Fibroblast of mammary gland (primary cell): ENCODE measurements at regions not wholly inside any gene's neighbourhood (a gene's known extent, or its start where the extent isn't known, plus 50 kb on each side); places are given as distances from the start of the nearest gene placed in this dataset.
"Not testable (repeated sequence)": the region's sequence is repeated elsewhere in the genome, so short reads cannot be mapped to it uniquely, and the experiment has no call there.

Source experiments
- DNase-seq: peaks from one replicate; pipeline ENCODE4 v3.0.0-alpha.2; 2010; ENCODE audit warnings: low read depth
- H3K4me3 ChIP-seq: 2 replicates; pipeline ENCODE4 v1.5.1; 2011; ENCODE audit warnings: low read depth, mild to moderate bottlenecking, low read length, moderate library complexity; ENCODE audit not compliant: control insufficient read depth
- TF ChIP-seq, protein P1 (sequence below): conservative IDR thresholded peaks from 2 replicates; pipeline ENCODE4 v1.5.1; 2011; ENCODE audit warnings: low read depth, low read length, inconsistent platforms; ENCODE audit not compliant: control insufficient read depth, insufficient read depth

DNA sequence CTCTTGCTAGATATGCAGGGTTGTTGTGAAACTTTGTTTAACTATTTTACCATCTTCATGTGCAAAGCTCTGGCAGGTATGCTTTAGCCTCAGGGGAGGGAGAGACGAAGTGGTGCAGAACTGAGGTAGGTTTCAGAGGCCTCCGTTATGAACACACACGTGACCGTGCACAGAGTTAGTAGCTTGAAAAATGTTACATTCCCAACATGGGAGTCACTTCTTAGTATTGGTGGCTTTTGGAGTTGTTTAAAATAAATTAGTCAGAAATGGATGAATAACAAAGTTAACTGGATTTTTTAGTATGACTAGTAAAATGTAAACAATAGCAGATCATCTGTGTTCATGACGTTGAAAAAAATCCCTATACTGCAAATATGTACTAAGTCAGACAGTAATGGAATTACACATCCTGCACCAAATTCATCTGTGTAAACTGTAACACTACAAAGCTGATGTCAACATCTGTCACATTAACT lies 279.6 kb downstream of the KLF13 start:
- TF ChIP-seq, protein P1, sequence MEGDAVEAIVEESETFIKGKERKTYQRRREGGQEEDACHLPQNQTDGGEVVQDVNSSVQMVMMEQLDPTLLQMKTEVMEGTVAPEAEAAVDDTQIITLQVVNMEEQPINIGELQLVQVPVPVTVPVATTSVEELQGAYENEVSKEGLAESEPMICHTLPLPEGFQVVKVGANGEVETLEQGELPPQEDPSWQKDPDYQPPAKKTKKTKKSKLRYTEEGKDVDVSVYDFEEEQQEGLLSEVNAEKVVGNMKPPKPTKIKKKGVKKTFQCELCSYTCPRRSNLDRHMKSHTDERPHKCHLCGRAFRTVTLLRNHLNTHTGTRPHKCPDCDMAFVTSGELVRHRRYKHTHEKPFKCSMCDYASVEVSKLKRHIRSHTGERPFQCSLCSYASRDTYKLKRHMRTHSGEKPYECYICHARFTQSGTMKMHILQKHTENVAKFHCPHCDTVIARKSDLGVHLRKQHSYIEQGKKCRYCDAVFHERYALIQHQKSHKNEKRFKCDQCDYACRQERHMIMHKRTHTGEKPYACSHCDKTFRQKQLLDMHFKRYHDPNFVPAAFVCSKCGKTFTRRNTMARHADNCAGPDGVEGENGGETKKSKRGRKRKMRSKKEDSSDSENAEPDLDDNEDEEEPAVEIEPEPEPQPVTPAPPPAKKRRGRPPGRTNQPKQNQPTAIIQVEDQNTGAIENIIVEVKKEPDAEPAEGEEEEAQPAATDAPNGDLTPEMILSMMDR = no peak
- no peak overlapping the region for H3K4me3 ChIP-seq
- peak; percentile 64 for DNase-seq

DNA sequence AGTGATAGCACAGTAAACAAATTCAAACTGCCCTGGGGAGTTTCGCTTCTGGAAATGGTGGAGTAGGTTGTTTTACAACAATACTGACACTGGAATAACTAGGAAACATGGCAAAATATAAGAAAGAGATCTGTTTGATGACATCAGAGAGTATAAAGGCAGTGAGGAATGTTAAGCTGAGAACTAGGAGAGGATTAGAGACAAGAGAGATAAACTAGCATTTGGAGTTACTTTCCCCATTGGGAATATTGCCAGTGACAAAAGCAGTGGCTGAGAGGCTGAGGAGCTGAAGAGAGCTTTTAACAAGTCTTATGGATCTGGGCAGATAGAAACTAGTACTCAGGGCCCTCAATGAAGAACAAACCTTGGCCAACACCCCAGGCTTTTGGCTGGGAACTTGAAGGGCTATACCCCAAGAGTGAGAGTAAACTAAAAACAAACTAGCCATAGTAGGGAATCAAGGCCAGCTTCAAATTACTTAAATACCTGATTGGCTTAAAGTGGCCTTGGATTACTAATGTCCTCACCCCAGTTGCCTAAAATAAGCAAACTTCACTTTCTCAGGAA lies 280.4 kb downstream of the KLF13 start:
- DNase-seq = no peak
- TF ChIP-seq, protein P1 = no peak
- H3K4me3 ChIP-seq = no peak overlapping the region

DNA sequence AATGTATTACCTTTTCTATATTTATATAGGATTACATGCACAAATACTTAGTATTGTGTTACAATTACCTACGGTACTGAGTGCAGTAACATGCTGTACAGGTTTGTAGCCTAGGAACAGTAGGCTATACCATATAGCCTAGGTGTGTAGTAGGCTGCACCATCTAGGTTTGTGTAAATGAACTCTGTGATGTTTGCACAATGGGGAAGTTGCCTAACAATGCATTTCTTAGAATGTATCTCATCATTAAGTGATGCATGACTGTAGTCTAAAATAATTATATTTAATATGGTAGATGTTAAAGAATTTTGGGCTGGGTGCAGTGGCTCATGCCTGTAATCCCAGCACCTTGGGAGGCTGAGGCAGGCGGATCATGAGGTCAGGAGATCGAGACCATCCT lies 281.0 kb downstream of the KLF13 start:
- TF ChIP-seq, protein P1 = no peak
- no peak for DNase-seq
- H3K4me3 ChIP-seq = no peak overlapping the region

DNA sequence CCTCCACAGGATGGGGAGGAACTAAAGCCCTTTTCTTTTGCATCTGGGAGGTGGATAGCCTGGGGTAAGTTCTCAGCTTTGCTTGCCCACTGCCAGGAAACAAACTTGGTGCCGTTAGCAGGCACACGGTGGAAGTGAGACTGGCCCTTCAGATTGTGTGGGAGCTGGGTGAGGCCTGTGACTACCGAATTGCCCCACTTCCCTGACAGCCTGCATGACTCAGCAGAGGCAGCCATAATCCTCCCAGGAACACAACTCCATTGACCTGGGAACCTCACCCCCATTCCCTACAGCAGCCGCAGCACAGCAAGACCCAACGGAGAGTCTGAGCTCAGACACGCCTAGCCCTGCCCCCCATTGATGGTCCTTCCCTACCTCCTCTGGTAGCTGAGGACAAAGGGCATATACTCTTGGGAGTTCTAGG lies 282.6 kb downstream of the KLF13 start:
- no peak overlapping the region for H3K4me3 ChIP-seq
- TF ChIP-seq, protein P1 = no peak
- DNase-seq = peak; percentile 24

DNA sequence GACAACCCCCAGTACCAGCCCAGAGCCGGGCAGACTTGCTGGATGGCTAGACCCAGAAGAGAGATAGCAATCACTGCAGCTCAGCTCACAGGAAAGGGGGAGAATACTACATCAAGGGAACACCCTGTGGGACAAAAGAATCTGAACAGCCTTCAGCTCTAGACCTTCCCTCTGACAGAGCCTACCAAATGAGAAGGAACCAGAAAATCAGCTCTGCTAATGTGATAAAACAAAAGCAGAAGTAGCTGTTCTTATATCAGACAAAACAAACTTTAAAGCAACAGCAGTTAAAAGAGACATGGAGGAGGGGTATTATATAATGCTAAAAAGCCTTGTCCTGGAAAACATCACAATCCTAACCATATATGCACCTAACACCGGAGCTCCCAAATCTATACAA lies 283.3 kb downstream of the KLF13 start:
- DNase-seq = no peak
- H3K4me3 ChIP-seq = no peak overlapping the region

DNA sequence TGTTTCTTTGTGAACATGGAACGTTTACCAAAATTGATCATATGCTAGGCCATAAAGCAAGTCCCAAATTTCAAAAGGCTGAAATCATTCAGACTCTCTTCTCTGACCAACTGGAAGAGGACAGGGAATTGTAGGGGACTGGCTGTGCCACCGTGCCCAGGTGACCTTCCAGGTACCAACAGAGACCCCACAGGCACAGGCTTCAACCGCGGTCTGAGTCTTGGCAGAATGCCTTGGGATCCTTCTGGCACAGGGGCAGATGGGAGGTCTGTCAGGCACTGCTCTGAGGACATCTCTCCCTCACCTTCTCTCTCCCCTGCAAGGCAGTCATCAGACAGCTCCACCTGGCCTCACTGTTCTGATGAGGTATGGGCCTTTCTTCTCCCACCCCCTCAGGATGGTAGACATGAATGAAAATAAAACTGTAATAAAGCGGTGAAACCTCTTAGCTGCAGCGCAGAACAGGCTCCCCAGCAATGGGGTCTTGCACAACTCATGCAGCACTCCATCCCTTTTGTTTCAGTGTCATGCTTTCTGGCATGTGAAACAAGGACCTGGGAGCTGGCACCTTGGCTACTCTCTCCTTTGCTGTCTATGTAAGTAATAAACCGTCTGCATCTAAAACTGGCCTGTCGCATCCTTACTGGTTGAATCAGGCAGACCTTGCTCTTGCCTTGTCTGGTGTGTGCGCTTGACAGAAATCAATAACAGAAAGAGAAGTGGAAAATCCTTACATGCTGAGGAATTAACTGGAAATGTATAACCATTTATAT lies 289.2 kb downstream of the KLF13 start:
- no peak for DNase-seq
- H3K4me3 ChIP-seq = no peak overlapping the region
- TF ChIP-seq, protein P1 = no peak

More for the DNA sequence above, 283.3 kb downstream of the KLF13 start:
- TF ChIP-seq, protein P1 = no peak

DNA sequence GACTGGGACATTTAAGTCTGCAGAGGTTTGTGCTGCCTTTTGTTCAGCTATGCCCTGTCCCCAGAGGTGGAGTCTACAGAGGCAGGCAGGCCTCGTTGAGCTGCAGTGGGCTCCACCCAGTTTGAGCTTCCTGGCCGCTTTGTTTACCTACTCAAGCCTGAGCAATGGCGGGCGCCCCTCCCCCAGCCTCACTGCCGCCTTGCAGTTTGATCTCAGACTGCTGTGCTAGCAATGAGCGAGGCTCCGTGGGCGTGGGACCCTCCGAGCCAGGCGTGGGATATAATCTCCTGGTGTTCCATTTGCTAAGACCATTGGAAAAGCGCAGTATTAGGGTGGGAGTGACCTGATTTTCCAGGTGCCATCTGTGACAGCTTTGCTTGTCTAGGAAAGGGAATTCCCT lies 296.7 kb downstream of the KLF13 start:
- DNase-seq = not testable (repeated sequence)

DNA sequence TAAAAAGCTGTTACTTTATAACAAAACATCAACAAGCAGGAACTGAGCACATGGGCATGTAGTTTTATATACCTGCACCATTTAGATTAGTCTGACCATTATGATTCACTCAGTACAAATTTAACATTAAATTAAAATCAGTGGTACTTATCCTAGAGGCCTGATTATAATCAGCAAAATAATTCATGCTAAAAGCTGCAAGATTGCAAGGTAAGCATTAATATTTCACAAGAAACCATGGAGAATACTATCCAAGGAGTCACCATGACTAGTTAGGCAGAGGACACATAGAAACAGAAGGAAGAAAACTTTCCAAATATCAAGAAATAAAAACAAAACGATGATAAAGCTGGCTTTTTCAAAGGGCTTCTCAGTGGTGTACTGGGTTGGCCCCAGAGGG lies 297.5 kb downstream of the KLF13 start:
- not testable (repeated sequence) for DNase-seq, H3K4me3 ChIP-seq

More for the DNA sequence above, 296.7 kb downstream of the KLF13 start:
- H3K4me3 ChIP-seq = not testable (repeated sequence)

DNA sequence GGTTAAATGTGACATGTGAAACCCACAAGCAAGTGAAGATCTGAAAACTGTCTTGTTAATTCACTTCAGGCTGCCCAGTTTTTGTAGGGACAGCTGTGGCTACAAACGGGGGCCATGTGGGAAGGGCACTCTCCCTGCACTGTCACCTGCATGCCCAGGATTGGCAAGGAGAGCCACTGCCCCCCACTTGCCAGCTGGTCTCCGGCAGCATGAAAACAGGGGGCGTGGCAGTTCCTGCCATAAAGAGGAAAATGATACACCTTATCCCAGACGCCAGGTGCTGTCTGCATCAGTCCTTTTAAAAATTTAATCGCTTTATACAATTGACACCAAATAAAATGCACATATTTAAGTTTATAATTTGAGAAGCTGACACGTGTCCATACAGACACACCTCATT lies 309.1 kb downstream of the KLF13 start:
- not testable (repeated sequence) for H3K4me3 ChIP-seq

DNA sequence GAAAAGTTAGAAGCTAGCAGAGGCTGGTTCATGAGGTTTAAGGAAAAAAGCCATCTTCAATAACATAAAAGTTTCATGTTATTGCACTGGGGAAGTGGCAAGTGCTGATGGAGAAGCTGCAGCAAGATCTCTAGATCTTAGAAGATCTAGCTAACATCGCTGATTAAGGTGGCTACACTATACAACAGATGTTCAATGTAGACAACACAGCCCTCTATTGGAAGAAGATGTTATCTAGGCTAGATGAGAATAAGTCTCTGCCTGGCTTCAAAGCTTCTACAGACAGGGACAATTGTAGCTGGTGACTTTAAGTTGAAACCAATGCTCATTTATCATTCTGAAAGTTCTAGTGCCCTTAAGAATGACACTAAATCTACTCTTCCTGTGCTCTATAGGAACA lies 310.3 kb downstream of the KLF13 start:
- not testable (repeated sequence) for H3K4me3 ChIP-seq, DNase-seq

More for the DNA sequence above, 309.1 kb downstream of the KLF13 start:
- DNase-seq = not testable (repeated sequence)

DNA sequence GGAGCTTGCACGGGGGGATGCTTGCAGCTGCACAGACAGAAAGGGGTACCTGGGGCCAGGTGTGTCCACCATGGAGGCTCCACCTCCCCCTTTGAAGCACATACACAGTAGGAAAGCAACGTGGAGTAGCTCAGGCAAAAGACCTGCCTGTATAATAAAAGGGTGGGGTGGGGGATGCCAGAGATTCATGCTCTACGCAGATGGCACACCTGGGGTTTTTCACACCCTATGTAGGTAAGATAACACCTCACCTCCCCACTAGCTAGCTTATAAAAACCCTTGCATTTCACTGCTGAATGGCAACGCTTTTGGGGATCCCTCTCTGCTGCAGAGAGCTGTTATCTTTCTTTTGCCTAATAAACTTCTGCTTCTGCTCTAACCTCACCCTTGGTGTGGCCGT lies 317.3 kb downstream of the KLF13 start:
- DNase-seq, H3K4me3 ChIP-seq: not testable (repeated sequence)
